Stimulated activated CD4-positive, alpha-beta T cell treated with anti-CD3 and anti-CD28 coated beads, Interleukin-15, amount 100 ng/mL, for 24 hours (primary cell): ENCODE measurements at regions not wholly inside any gene's neighbourhood (a gene's known extent, or its start where the extent isn't known, plus 50 kb on each side); places are given as distances from the start of the nearest gene placed in this dataset.
"Not testable (repeated sequence)": the region's sequence is repeated elsewhere in the genome, so short reads cannot be mapped to it uniquely, and the experiment has no call there.

Source experiments
- DNase-seq: peaks from one replicate; pipeline ENCODE4 v3.0.0-alpha.2; 2020

GRCh38 chr14:84071061-84071460, 1458.9 kb upstream of the FLRT2 start:
- DNase-seq, result no peak

GRCh38 chr14:84074626-84075025, 1455.3 kb upstream of the FLRT2 start:
- DNase-seq, result no peak

- no peak for DNase-seq
Measured at GRCh38 chr14:84080944-84081343, 1449.0 kb upstream of the FLRT2 start.

GRCh38 chr14:84084056-84084630, 1445.8 kb upstream of the FLRT2 start:
- no peak for DNase-seq

- no peak for DNase-seq
Measured at GRCh38 chr14:84085493-84085892, 1444.5 kb upstream of the FLRT2 start.

- DNase-seq, result no peak
Measured at GRCh38 chr14:84086714-84087113, 1443.2 kb upstream of the FLRT2 start.

GRCh38 chr14:84087986-84088531, 1441.9 kb upstream of the FLRT2 start:
- DNase-seq, result no peak

GRCh38 chr14:84090837-84091236, 1439.1 kb upstream of the FLRT2 start:
- no peak for DNase-seq

- DNase-seq, result no peak
Measured at GRCh38 chr14:84095681-84096080, 1434.3 kb upstream of the FLRT2 start.

- DNase-seq, result no peak
Measured at GRCh38 chr14:84098261-84098660, 1431.7 kb upstream of the FLRT2 start.

- DNase-seq, result not testable (repeated sequence)
Measured at GRCh38 chr14:84099560-84099959, 1430.4 kb upstream of the FLRT2 start.

- DNase-seq, result no peak
Measured at GRCh38 chr14:84107835-84108343, 1422.1 kb upstream of the FLRT2 start.

- DNase-seq, result no peak
Measured at GRCh38 chr14:84108746-84109457, 1421.0 kb upstream of the FLRT2 start.

- no peak for DNase-seq
Measured at GRCh38 chr14:84112589-84112988, 1417.4 kb upstream of the FLRT2 start.

GRCh38 chr14:84125676-84126075, 1404.3 kb upstream of the FLRT2 start:
- no peak for DNase-seq

GRCh38 chr14:84127495-84127894, 1402.4 kb upstream of the FLRT2 start:
- no peak for DNase-seq

- DNase-seq, result no peak
Measured at GRCh38 chr14:84128050-84128449, 1401.9 kb upstream of the FLRT2 start.

- DNase-seq, result no peak
Measured at GRCh38 chr14:84129007-84129406, 1400.9 kb upstream of the FLRT2 start.

- no peak for DNase-seq
Measured at GRCh38 chr14:84129941-84130340, 1400.0 kb upstream of the FLRT2 start.

GRCh38 chr14:84131924-84132323, 1398.0 kb upstream of the FLRT2 start:
- DNase-seq, result no peak

- DNase-seq, result no peak
Measured at GRCh38 chr14:84144166-84144565, 1385.8 kb upstream of the FLRT2 start.

- no peak for DNase-seq
Measured at GRCh38 chr14:84152452-84152851, 1377.5 kb upstream of the FLRT2 start.

- no peak for DNase-seq
Measured at GRCh38 chr14:84162633-84163032, 1367.3 kb upstream of the FLRT2 start.

- no peak for DNase-seq
Measured at GRCh38 chr14:84167026-84167425, 1362.9 kb upstream of the FLRT2 start.
